ENCODE measurements at regions not wholly inside any gene's neighbourhood (a gene's known extent, or its start where the extent isn't known, plus 50 kb on each side); places are given as distances from the start of the nearest gene placed in this dataset.

DNA sequence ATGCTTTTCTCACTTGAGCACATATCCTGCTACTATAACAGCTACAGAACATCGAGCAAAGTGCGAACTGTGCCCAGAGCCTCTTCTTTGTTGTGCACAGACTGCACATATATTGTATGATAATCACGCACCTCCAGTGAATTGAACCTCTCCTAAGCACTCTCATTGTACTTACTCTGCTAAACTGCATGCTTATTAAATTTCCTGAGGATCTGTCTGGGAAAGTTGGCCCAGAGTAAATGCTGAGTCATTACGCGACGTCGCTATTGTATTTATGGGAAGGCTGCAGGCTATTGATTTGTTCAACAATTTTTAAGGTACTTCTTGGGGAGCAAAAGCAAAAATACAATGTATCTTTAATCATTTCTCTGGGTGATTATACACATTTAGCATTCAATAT, 399.6 kb upstream of the DSEL start:
- H2AFZ ChIP-seq (ENCODE audit: low read length, unreplicated experiment): no peak overlapping the region
- H3K27me3 ChIP-seq (ENCODE audit: insufficient read depth, low read length): no peaks in the 10 kb centered on the region
- H3K27ac ChIP-seq (ENCODE audit: low read depth, low read length): no peak overlapping the region
- H3K4me1 ChIP-seq (ENCODE audit: control insufficient read depth, insufficient read depth, low read length, unreplicated experiment): no peaks in the 10 kb centered on the region
- H3K4me3 ChIP-seq (ENCODE audit: low read depth, low read length): no peak overlapping the region
- H3K79me2 ChIP-seq (ENCODE audit: control insufficient read depth, insufficient read depth, low read length, unreplicated experiment): no peaks in the 10 kb centered on the region
- no peaks in the 10 kb centered on the region for H3K36me3 ChIP-seq (ENCODE audit: insufficient read depth, low read length)

DNA sequence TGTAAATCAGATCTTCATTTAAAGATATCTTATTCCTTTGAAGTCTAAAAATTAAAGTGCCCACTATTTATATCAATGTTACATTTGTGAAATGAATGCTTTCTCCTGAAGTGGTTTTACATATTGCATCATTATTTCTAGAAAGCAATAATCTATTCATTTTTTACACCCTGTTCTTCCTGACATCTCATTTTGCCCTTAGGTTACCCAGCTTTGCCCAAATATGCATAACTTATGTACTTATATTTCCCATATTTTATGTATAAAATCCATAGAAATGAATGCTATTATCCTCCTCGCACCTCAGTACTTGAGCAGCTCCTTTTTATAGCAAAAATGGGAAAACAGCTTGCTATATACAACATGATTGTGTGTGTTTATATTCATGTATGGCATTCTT, 396.5 kb upstream of the DSEL start:
- Histone ChIP-seq H3K4me3 (ENCODE audit: low read depth, low read length) (no peak overlapping the region), H3K4me1 (ENCODE audit: control insufficient read depth, insufficient read depth, low read length, unreplicated experiment) (no peaks in the 10 kb centered on the region), H3K27ac (ENCODE audit: low read depth, low read length) (no peak overlapping the region), H3K36me3 (ENCODE audit: insufficient read depth, low read length) (no peaks in the 10 kb centered on the region), H3K79me2 (ENCODE audit: control insufficient read depth, insufficient read depth, low read length, unreplicated experiment) (no peaks in the 10 kb centered on the region), H2AFZ (ENCODE audit: low read length, unreplicated experiment) (no peak overlapping the region), H3K27me3 (ENCODE audit: insufficient read depth, low read length) (no peaks in the 10 kb centered on the region)

DNA sequence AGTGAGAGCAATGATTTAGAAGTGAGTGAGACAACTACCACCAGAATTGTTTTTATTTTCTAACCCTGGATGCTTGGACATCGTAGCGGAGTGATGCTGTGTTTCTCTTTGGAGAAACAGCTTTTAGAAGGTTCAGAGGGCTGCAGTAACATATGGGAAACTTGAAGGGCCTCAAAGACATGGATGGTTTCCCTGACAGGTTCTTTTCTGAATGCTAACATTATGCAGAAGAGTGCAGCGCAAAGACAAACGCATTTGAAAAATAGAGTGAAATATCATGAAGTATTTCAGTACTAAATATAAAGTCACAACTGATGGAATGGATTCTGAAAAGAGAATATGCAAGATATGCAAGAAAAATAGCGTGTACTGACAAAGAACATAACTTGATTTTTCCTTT, 385.1 kb upstream of the DSEL start:
- no peak overlapping the region for H2AFZ ChIP-seq (ENCODE audit: low read length, unreplicated experiment)

GRCh38 chr18:67896451-67896850, 379.9 kb upstream of the DSEL start:
- no peak overlapping the region for H3K4me3 ChIP-seq (ENCODE audit: low read depth, low read length)
- H3K4me1 ChIP-seq (ENCODE audit: control insufficient read depth, insufficient read depth, low read length, unreplicated experiment): no peaks in the 10 kb centered on the region
- H3K36me3 ChIP-seq (ENCODE audit: insufficient read depth, low read length): no peaks in the 10 kb centered on the region
- H3K27me3 ChIP-seq (ENCODE audit: insufficient read depth, low read length): no peaks in the 10 kb centered on the region
- no peak overlapping the region for H3K27ac ChIP-seq (ENCODE audit: low read depth, low read length)
- no peaks in the 10 kb centered on the region for H3K79me2 ChIP-seq (ENCODE audit: control insufficient read depth, insufficient read depth, low read length, unreplicated experiment)
- no peak overlapping the region for H2AFZ ChIP-seq (ENCODE audit: low read length, unreplicated experiment)

More for the DNA sequence above, 385.1 kb upstream of the DSEL start:
- H3K36me3 ChIP-seq (ENCODE audit: insufficient read depth, low read length): no peaks in the 10 kb centered on the region
- H3K79me2 ChIP-seq (ENCODE audit: control insufficient read depth, insufficient read depth, low read length, unreplicated experiment): no peaks in the 10 kb centered on the region
- H3K4me1 ChIP-seq (ENCODE audit: control insufficient read depth, insufficient read depth, low read length, unreplicated experiment): no peaks in the 10 kb centered on the region
- no peaks in the 10 kb centered on the region for H3K27me3 ChIP-seq (ENCODE audit: insufficient read depth, low read length)
- no peak overlapping the region for H3K27ac ChIP-seq (ENCODE audit: low read depth, low read length)
- H3K4me3 ChIP-seq (ENCODE audit: low read depth, low read length): no peak overlapping the region

DNA sequence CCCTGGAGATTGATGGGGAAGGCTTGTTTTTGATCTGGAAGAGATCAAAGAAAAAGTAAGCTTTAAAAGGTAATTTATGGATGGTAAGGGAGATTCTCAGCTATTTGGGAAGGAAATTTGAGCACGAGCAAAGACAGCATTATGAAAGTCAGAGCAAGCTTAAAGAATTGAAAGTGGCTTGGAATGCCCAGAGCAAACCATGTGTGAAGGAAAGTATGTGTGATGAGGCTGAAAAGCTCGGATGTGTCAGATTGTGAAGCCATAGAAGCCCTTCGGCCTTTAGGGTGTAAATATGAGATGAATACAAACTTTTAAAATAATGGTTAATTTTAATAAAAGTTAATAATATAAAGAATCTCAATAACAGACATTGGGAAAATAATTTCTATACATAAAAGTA, 377.4 kb upstream of the DSEL start:
- Histone ChIP-seq H3K27ac (ENCODE audit: low read depth, low read length) (no peak overlapping the region), H3K36me3 (ENCODE audit: insufficient read depth, low read length) (no peaks in the 10 kb centered on the region), H3K79me2 (ENCODE audit: control insufficient read depth, insufficient read depth, low read length, unreplicated experiment) (no peaks in the 10 kb centered on the region), H2AFZ (ENCODE audit: low read length, unreplicated experiment) (no peak overlapping the region), H3K27me3 (ENCODE audit: insufficient read depth, low read length) (no peaks in the 10 kb centered on the region), H3K4me1 (ENCODE audit: control insufficient read depth, insufficient read depth, low read length, unreplicated experiment) (no peaks in the 10 kb centered on the region), H3K4me3 (ENCODE audit: low read depth, low read length) (no peak overlapping the region)

DNA sequence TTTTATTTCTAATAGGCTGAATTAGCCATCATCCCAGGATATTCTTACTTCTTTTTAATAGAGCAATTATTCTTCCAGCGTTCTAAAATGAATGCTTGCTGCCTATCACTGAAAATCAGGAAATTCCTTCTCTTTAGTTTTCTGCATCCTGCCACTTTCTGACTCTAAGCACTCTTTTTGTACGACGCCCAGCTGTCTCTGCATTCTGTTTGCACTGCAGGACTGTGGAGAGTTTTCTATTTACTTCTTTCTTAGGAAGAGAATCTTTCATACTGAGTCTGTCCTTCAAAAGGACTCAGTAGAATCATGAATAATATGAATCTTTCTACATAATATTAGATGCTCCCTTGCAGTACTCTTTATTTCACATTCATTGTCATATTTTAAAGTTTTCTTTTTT, 360.4 kb upstream of the DSEL start:
- Histone ChIP-seq H3K27ac (ENCODE audit: low read depth, low read length) (no peak overlapping the region), H3K36me3 (ENCODE audit: insufficient read depth, low read length) (no peaks in the 10 kb centered on the region), H3K4me3 (ENCODE audit: low read depth, low read length) (no peak overlapping the region), H3K79me2 (ENCODE audit: control insufficient read depth, insufficient read depth, low read length, unreplicated experiment) (no peaks in the 10 kb centered on the region), H2AFZ (ENCODE audit: low read length, unreplicated experiment) (peak overlapping the region; percentile 31), H3K4me1 (ENCODE audit: control insufficient read depth, insufficient read depth, low read length, unreplicated experiment) (peaks cover 9% of the 10 kb centered on the region), H3K27me3 (ENCODE audit: insufficient read depth, low read length) (no peaks in the 10 kb centered on the region)

GRCh38 chr18:67875944-67876343, 359.4 kb upstream of the DSEL start:
- Histone ChIP-seq H3K79me2 (ENCODE audit: control insufficient read depth, insufficient read depth, low read length, unreplicated experiment) (no peaks in the 10 kb centered on the region), H2AFZ (ENCODE audit: low read length, unreplicated experiment) (no peak overlapping the region), H3K36me3 (ENCODE audit: insufficient read depth, low read length) (no peaks in the 10 kb centered on the region), H3K27ac (ENCODE audit: low read depth, low read length) (no peak overlapping the region), H3K4me3 (ENCODE audit: low read depth, low read length) (no peak overlapping the region), H3K4me1 (ENCODE audit: control insufficient read depth, insufficient read depth, low read length, unreplicated experiment) (peaks cover 9% of the 10 kb centered on the region), H3K27me3 (ENCODE audit: insufficient read depth, low read length) (no peaks in the 10 kb centered on the region)

GRCh38 chr18:67875060-67875459, 358.5 kb upstream of the DSEL start:
- H3K4me3 ChIP-seq (ENCODE audit: low read depth, low read length): no peak overlapping the region

GRCh38 chr18:67865400-67865799, 348.9 kb upstream of the DSEL start:
- Histone ChIP-seq H3K79me2 (ENCODE audit: control insufficient read depth, insufficient read depth, low read length, unreplicated experiment) (no peaks in the 10 kb centered on the region), H3K36me3 (ENCODE audit: insufficient read depth, low read length) (no peaks in the 10 kb centered on the region), H3K27ac (ENCODE audit: low read depth, low read length) (peak overlapping the region; percentile 74), H3K27me3 (ENCODE audit: insufficient read depth, low read length) (no peaks in the 10 kb centered on the region), H2AFZ (ENCODE audit: low read length, unreplicated experiment) (no peak overlapping the region), H3K4me1 (ENCODE audit: control insufficient read depth, insufficient read depth, low read length, unreplicated experiment) (peaks cover 30% of the 10 kb centered on the region), H3K4me3 (ENCODE audit: low read depth, low read length) (no peak overlapping the region)

More at GRCh38 chr18:67875060-67875459, 358.5 kb upstream of the DSEL start:
- H3K36me3 ChIP-seq (ENCODE audit: insufficient read depth, low read length): no peaks in the 10 kb centered on the region
- H3K27ac ChIP-seq (ENCODE audit: low read depth, low read length): no peak overlapping the region
- peaks cover 9% of the 10 kb centered on the region for H3K4me1 ChIP-seq (ENCODE audit: control insufficient read depth, insufficient read depth, low read length, unreplicated experiment)
- no peaks in the 10 kb centered on the region for H3K27me3 ChIP-seq (ENCODE audit: insufficient read depth, low read length)
- no peak overlapping the region for H2AFZ ChIP-seq (ENCODE audit: low read length, unreplicated experiment)
- no peaks in the 10 kb centered on the region for H3K79me2 ChIP-seq (ENCODE audit: control insufficient read depth, insufficient read depth, low read length, unreplicated experiment)

GRCh38 chr18:67864677-67865340, 348.3 kb upstream of the DSEL start:
- Histone ChIP-seq H3K79me2 (ENCODE audit: control insufficient read depth, insufficient read depth, low read length, unreplicated experiment) (no peaks in the 10 kb centered on the region), H3K36me3 (ENCODE audit: insufficient read depth, low read length) (no peaks in the 10 kb centered on the region), H3K4me1 (ENCODE audit: control insufficient read depth, insufficient read depth, low read length, unreplicated experiment) (peaks cover 32% of the 10 kb centered on the region), H3K4me3 (ENCODE audit: low read depth, low read length) (no peak overlapping the region), H3K27ac (ENCODE audit: low read depth, low read length) (peak overlapping the region; percentile 74), H2AFZ (ENCODE audit: low read length, unreplicated experiment) (no peak overlapping the region), H3K27me3 (ENCODE audit: insufficient read depth, low read length) (no peaks in the 10 kb centered on the region)

- Histone ChIP-seq H3K4me3 (ENCODE audit: low read depth, low read length) (0 out of 2 replicates have a peak overlapping the region, but pooled peaks have one; percentile 21), H3K79me2 (ENCODE audit: control insufficient read depth, insufficient read depth, low read length, unreplicated experiment) (no peaks in the 10 kb centered on the region), H3K27me3 (ENCODE audit: insufficient read depth, low read length) (no peaks in the 10 kb centered on the region), H2AFZ (ENCODE audit: low read length, unreplicated experiment) (peak overlapping the region; percentile 53), H3K4me1 (ENCODE audit: control insufficient read depth, insufficient read depth, low read length, unreplicated experiment) (peaks cover 32% of the 10 kb centered on the region), H3K27ac (ENCODE audit: low read depth, low read length) (peak overlapping the region; percentile 49; the same call in 1 of the 2 replicates), H3K36me3 (ENCODE audit: insufficient read depth, low read length) (no peaks in the 10 kb centered on the region)
Observed at GRCh38 chr18:67862069-67862468, 345.5 kb upstream of the DSEL start.
